Uterus (tissue), 2 donors: ENCODE measurements at regions not wholly inside any gene's neighbourhood (a gene's known extent, or its start where the extent isn't known, plus 50 kb on each side); places are given as distances from the start of the nearest gene placed in this dataset.

Experiments used
- CTCF ChIP-seq, 4 experiments: fragments of 200-600 bp in 2 of 4; fragments of 450-650 bp in 2 of 4; sonication (generic) in 2 of 4; IDR thresholded peaks; one replicate each; pipeline ENCODE4 v1.5.1; 2016 to 2019; ENCODE audit warnings: antibody characterized with exemption in 4 of 4, mild to moderate bottlenecking in 2 of 4, moderate library complexity in 1 of 4
- POLR2A ChIP-seq, 2 donors: fragments of 450-650 bp; IDR thresholded peaks; one replicate each; pipeline ENCODE4 v1.6.1; 2016; ENCODE audit warnings: antibody characterized with exemption in 2 of 2, mild to moderate bottlenecking in 1 of 2, moderate library complexity in 1 of 2

- TF ChIP-seq CTCF (IDR thresholded peaks at IDR 0.05) = no peak
- TF ChIP-seq POLR2A (IDR thresholded peaks at IDR 0.05) = no peak
These were observed 158.3 kb downstream of the HDGFL1 start for GRCh38 chr6:22727710-22728109.
